Stimulated activated CD8-positive, alpha-beta memory T cell treated with anti-CD3 and anti-CD28 coated beads, Interleukin-4, amount 100 ng/mL, for 48 hours (primary cell): ENCODE measurements at regions not wholly inside any gene's neighbourhood (a gene's known extent, or its start where the extent isn't known, plus 50 kb on each side); places are given as distances from the start of the nearest gene placed in this dataset.
A peak's percentile ranks its signal among the peaks of the same experiment; 100 is the strongest.

Experiments used
- DNase-seq: peaks from one replicate; pipeline ENCODE4 v3.0.0-alpha.2; 2020

GRCh38 chr9:131809941-131810344 lies 70.1 kb upstream of the RAPGEF1 start:
- no peak for DNase-seq

- no peak for DNase-seq
Observed at GRCh38 chr9:131808291-131808690, 68.4 kb upstream of the RAPGEF1 start.

DNA sequence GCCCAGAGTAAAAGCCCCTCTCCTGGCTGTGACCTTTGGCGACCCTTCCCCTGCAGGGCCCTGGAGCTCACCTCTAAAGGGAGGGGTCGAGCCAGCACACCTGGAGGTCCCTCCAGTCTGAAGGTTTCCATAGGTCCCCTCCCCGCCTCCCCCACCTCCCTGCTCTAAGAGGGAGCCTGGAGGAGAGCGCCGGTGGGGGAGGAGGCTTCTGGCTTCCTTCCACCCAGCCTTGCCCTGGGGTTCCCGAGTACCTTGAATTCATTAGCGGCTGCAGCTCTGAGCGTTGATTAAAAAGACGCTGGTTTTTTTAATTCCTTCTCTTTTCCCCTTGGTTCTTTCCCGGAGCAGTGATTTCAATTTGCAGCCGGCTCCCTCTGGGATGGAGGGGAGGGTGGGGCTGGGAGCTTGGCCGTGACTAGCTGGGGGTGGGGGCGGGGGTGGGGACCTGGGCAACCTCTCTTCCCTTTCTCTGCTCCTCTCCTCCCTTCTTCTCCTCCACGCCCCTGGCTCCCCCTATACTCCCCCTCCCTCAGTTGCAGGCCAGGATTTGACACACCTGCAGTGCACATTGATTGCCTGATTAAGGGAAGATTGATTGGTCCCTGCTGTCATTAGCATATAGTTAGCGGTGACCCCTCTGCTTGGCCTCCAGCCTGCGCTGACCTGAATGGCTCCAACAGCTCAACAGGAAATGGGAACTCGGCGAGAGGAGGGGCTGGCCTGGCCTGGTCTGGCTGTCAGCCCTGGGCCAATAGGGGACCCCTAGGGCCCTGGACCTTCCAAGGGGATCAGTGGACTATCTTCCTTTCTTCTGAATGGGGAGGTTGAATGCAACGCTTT lies 67.5 kb upstream of the RAPGEF1 start:
- DNase-seq, result no peak

DNA sequence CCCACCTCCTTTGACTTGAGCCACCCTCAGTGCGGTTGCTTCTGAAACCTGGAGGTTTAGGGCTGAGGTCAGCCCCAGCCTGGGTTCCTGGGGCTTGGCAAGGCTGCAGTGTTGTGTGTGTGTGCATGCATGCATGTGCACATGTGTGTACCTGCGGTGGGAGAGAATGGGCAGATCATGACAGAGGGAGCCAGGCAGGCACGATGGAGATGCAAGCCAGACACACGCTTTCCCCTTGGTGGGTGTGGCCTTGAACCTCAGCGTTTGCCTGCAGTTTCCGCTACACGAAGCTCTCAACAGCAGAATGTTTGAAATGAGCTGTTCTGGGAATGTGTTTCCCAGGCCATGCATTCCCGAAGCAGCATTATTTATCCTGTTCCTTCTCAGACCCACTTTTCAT lies 65.9 kb upstream of the RAPGEF1 start:
- no peak for DNase-seq

- no peak for DNase-seq
Observed at GRCh38 chr9:131804826-131805225, 65.0 kb upstream of the RAPGEF1 start.

- no peak for DNase-seq
Observed at GRCh38 chr9:131803758-131804411, 64.0 kb upstream of the RAPGEF1 start.

DNA sequence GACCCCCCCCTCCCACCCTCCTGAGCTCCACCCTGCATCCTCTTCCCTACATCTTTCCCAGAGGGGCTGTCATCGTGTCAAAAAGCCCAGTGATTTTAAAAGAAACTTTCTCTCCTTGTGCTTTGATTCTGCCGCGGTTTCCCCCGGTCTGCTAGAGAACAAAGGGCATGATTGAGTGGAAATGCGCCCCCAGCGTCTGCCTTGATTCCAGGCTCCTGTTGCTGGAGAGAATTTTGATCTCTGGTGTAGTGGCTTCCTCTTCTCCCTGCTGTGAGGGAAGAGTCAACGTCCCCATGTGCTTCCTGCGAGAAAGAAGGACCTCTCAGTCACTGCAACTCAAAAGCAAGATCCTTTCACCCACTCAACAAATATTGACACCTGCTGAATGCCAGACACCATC lies 61.9 kb upstream of the RAPGEF1 start:
- DNase-seq, result no peak

DNA sequence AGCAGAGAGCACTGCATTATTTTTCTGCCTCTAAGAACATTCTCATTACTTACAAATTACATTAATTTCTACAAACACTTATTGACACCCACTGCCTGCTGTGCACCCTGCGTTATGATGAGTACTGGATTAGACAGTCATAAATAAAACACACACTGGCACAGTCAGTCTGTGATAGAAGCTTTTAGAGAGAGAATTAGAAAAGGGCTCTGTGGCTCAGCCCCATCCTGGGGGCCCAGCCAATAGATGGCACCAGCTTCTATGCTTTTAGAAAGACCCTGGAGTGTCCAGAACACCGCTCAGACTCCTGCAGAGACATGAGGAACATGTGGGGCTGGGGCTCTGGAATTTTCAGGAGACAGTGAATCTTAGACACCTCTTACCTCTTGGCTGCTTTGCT lies 61.0 kb upstream of the RAPGEF1 start:
- no peak for DNase-seq

DNA sequence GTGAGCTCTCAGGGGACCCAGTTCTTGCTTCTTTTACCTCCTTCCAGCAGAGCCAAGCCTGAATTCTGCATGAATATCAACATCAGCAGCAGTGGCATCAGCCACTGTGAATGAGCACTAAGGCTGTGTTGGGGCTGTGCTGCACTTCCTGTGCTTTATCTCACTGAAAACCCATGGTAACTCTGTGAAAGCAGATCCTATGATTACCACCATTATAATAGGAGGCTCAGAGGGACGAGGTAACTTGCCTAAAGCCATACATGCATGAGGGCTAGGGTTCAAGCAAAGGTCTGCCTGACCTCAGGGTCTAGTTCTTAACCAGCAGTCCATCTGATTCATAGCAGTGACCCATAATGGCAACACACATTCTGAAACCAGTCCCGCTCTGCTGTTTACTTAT lies 60.5 kb upstream of the RAPGEF1 start:
- DNase-seq, result no peak

DNA sequence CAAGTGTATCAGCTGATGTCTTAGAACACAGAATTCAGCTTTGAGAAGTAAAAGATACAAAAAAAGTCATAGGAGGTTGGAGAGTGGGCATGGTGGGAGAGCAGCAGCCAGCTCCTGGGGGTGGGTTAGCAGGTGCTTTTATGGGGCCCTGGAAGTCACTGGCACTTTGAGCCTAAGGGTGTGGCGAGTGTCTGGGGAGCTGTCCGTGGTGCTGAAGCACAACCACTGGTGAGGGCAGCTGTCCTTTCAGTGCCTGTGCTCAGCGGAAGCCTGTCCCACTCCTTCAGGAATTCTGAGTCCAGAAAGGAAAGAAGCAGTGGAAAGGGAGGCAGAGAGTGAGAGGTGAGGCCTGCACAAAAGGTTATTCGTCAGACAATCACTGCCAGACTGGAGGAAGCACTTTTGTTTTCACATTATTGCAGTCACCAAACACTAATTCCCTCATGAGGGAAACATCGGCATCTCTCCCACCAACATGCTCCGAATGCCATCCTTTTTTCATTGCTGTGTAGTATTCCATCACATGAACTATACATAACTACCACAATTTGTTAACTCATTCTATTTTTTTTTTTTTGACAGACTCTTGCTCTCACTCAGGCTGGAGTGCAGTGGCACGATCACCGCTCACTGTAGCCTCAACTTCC lies 59.4 kb upstream of the RAPGEF1 start:
- peak; percentile 80 for DNase-seq

DNA sequence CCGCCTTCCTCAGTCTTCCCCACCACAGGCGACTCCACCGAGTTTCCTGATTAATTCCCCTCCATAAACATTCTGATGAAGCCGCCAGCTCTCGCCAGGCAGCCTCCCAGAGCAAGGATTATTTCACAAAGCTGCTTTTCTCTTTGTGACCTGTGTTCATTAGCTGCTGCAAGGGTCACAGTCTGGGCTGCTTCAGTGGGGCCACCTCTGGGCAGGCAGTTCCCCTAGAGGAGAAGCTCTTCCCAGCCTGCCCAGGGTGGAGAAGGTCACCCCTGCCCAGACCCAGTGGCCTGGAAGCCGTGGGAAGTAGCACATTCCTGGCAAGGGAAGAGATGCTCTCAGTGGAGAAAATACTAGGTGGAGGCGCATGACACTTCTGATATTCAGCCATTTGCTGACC lies 58.4 kb upstream of the RAPGEF1 start:
- DNase-seq, result no peak

- no peak for DNase-seq
Observed at GRCh38 chr9:131794393-131794792, 54.5 kb upstream of the RAPGEF1 start.

DNA sequence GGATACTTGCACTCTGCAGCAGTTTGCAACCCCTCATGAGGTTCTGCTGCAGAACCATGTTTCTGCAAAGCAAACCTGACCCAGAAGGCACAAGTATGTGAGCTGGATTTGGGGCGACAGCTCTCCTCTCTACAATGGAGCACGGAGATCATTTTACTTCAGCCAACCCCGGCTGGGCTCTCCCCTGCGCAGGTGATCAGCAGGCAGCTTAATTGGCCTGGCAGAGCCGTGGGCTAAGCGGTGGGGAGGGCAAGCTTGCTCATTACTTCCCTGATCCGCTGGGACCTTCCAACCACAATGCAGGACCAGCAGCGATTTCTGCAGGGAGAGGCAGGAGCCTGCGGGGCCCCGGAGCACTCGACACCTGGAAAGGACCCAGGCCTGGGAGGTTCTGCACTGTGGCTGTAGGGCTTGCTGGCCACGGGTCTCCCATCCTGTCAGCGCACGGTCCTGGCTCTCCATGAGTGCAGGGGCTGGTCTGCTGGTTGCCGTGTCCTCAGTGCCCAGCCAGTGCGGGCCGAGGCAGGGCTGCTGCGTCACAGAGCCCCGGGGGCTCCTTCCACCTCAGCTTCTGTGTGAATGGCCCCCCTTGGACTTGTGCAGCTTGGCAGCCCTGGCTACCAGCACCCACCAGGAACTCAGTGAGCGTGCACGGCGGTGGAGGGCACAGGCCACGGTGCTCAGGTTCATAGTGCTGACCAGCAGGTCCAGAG lies 51.8 kb upstream of the RAPGEF1 start:
- no peak for DNase-seq
